ENCODE measurements at regions not wholly inside any gene's neighbourhood (a gene's known extent, or its start where the extent isn't known, plus 50 kb on each side); places are given as distances from the start of the nearest gene placed in this dataset.
"Not testable (repeated sequence)": the region's sequence is repeated elsewhere in the genome, so short reads cannot be mapped to it uniquely, and the experiment has no call there.

DNA sequence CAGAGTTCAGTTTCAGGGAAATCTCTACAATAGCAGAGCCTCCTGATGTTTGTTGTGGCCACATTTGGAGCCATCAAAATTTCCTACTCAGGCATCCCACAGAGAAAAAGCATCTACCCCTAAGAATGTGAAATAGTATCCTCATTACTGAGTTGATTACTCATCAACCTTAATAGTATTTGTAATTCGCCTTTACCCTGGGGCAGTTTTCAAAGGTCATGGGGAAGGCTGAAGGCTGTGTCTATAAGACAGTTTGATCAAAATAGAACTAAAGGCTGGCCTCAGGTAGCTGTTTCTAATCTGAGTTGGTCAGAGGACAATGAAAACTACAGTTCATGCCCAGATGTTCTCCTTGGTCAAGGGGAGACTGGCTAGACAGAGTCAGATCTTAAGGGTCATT is 189.7 kb downstream of the ZNF92 start:
- H3K27ac ChIP-seq (ENCODE audit: low read depth, low read length); H3K27me3 ChIP-seq (ENCODE audit: control insufficient read depth in 5 of 5, insufficient read depth in 4 of 5, low read length in 5 of 5); H3K36me3 ChIP-seq (ENCODE audit: control insufficient read depth in 5 of 5, insufficient read depth in 5 of 5, low read length in 5 of 5); H3K4me1 ChIP-seq (ENCODE audit: control insufficient read depth in 5 of 5, insufficient read depth in 5 of 5, low read length in 5 of 5); H3K4me3 ChIP-seq (ENCODE audit: low read depth in 1 of 5, low read length in 5 of 5); H3K9ac ChIP-seq (ENCODE audit: low read length in 5 of 5); H3K9me3 ChIP-seq (ENCODE audit: control insufficient read depth in 5 of 5, low read length in 5 of 5): not testable (repeated sequence)

GRCh38 chr7:65568226-65568625 is 194.6 kb downstream of the ZNF92 start:
- not testable (repeated sequence) for H3K9ac ChIP-seq (ENCODE audit: low read length in 5 of 5); H3K27ac ChIP-seq (ENCODE audit: low read depth, low read length); H3K4me1 ChIP-seq (ENCODE audit: control insufficient read depth in 5 of 5, insufficient read depth in 5 of 5, low read length in 5 of 5); H3K9me3 ChIP-seq (ENCODE audit: control insufficient read depth in 5 of 5, low read length in 5 of 5); H3K36me3 ChIP-seq (ENCODE audit: control insufficient read depth in 5 of 5, insufficient read depth in 5 of 5, low read length in 5 of 5); H3K4me3 ChIP-seq (ENCODE audit: low read depth in 1 of 5, low read length in 5 of 5); H3K27me3 ChIP-seq (ENCODE audit: control insufficient read depth in 5 of 5, insufficient read depth in 4 of 5, low read length in 5 of 5)

GRCh38 chr7:65570990-65571389 is 197.3 kb downstream of the ZNF92 start:
- H3K27me3 ChIP-seq (ENCODE audit: control insufficient read depth in 5 of 5, insufficient read depth in 4 of 5, low read length in 5 of 5); H3K27ac ChIP-seq (ENCODE audit: low read depth, low read length); H3K36me3 ChIP-seq (ENCODE audit: control insufficient read depth in 5 of 5, insufficient read depth in 5 of 5, low read length in 5 of 5); H3K9me3 ChIP-seq (ENCODE audit: control insufficient read depth in 5 of 5, low read length in 5 of 5); H3K9ac ChIP-seq (ENCODE audit: low read length in 5 of 5); H3K4me3 ChIP-seq (ENCODE audit: low read depth in 1 of 5, low read length in 5 of 5); H3K4me1 ChIP-seq (ENCODE audit: control insufficient read depth in 5 of 5, insufficient read depth in 5 of 5, low read length in 5 of 5): not testable (repeated sequence)

- H3K4me3 ChIP-seq (ENCODE audit: low read depth in 1 of 5, low read length in 5 of 5); H3K27ac ChIP-seq (ENCODE audit: low read depth, low read length); H3K36me3 ChIP-seq (ENCODE audit: control insufficient read depth in 5 of 5, insufficient read depth in 5 of 5, low read length in 5 of 5); H3K9me3 ChIP-seq (ENCODE audit: control insufficient read depth in 5 of 5, low read length in 5 of 5); H3K4me1 ChIP-seq (ENCODE audit: control insufficient read depth in 5 of 5, insufficient read depth in 5 of 5, low read length in 5 of 5); H3K9ac ChIP-seq (ENCODE audit: low read length in 5 of 5); H3K27me3 ChIP-seq (ENCODE audit: control insufficient read depth in 5 of 5, insufficient read depth in 4 of 5, low read length in 5 of 5): not testable (repeated sequence)
These were observed 198.9 kb downstream of the ZNF92 start for GRCh38 chr7:65572581-65572980.

DNA sequence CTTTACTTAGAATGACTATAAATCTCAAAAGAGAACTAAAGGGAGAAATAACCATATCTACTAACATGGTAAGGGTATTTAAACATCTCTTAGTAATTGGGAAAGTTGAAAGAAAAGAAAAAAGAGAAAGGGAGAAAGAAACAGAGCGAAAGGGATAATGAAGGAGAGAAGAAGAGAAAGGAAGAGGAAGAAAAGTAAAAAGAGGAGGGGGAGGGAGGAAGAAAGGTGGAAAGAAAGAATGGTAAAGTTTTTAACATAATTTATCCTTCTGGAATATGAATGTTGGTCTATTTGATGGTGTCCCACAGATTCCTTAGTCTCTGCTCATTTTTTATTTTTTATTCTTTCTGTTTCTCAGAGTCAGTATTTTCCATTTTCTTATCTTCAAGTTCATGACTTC is 202.7 kb downstream of the ZNF92 start:
- not testable (repeated sequence) for H3K9me3 ChIP-seq (ENCODE audit: control insufficient read depth in 5 of 5, low read length in 5 of 5); H3K4me3 ChIP-seq (ENCODE audit: low read depth in 1 of 5, low read length in 5 of 5); H3K36me3 ChIP-seq (ENCODE audit: control insufficient read depth in 5 of 5, insufficient read depth in 5 of 5, low read length in 5 of 5); H3K27me3 ChIP-seq (ENCODE audit: control insufficient read depth in 5 of 5, insufficient read depth in 4 of 5, low read length in 5 of 5); H3K27ac ChIP-seq (ENCODE audit: low read depth, low read length); H3K4me1 ChIP-seq (ENCODE audit: control insufficient read depth in 5 of 5, insufficient read depth in 5 of 5, low read length in 5 of 5); H3K9ac ChIP-seq (ENCODE audit: low read length in 5 of 5)

GRCh38 chr7:65582518-65583119 is 209.0 kb downstream of the ZNF92 start:
- H3K27ac ChIP-seq (ENCODE audit: low read depth, low read length); H3K27me3 ChIP-seq (ENCODE audit: control insufficient read depth in 5 of 5, insufficient read depth in 4 of 5, low read length in 5 of 5); H3K4me1 ChIP-seq (ENCODE audit: control insufficient read depth in 5 of 5, insufficient read depth in 5 of 5, low read length in 5 of 5); H3K4me3 ChIP-seq (ENCODE audit: low read depth in 1 of 5, low read length in 5 of 5); H3K9me3 ChIP-seq (ENCODE audit: control insufficient read depth in 5 of 5, low read length in 5 of 5); H3K9ac ChIP-seq (ENCODE audit: low read length in 5 of 5); H3K36me3 ChIP-seq (ENCODE audit: control insufficient read depth in 5 of 5, insufficient read depth in 5 of 5, low read length in 5 of 5): not testable (repeated sequence)

DNA sequence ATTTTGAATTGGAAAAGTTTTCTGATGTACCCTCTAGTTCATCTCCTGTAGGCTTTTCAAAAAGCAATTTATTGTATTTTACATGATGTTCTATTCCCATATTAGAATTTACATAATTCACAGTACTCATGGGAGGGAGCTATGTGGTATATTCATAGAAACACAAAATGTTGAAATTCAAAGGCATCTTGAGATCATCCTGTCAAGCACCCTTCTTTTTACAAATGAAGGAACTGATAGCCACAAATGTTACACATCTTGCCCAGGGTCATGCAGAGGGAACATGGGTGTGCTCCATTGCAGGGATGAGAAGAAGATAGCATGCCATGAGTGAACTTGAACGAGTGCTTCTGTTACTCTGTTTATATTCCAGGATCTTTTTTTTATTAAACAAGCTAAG is 228.8 kb downstream of the ZNF92 start:
- H3K27me3 ChIP-seq (ENCODE audit: control insufficient read depth in 5 of 5, insufficient read depth in 4 of 5, low read length in 5 of 5); H3K4me1 ChIP-seq (ENCODE audit: control insufficient read depth in 5 of 5, insufficient read depth in 5 of 5, low read length in 5 of 5); H3K4me3 ChIP-seq (ENCODE audit: low read depth in 1 of 5, low read length in 5 of 5); H3K9me3 ChIP-seq (ENCODE audit: control insufficient read depth in 5 of 5, low read length in 5 of 5); H3K27ac ChIP-seq (ENCODE audit: low read depth, low read length); H3K36me3 ChIP-seq (ENCODE audit: control insufficient read depth in 5 of 5, insufficient read depth in 5 of 5, low read length in 5 of 5); H3K9ac ChIP-seq (ENCODE audit: low read length in 5 of 5): not testable (repeated sequence)

- Histone ChIP-seq H3K36me3 (ENCODE audit: control insufficient read depth in 5 of 5, insufficient read depth in 5 of 5, low read length in 5 of 5) (no peaks in the 10 kb centered on the region), H3K27ac (ENCODE audit: low read depth, low read length) (no peak overlapping the region), H3K27me3 (ENCODE audit: control insufficient read depth in 5 of 5, insufficient read depth in 4 of 5, low read length in 5 of 5) (peaks cover 0 to 3% (median 0%) of the 10 kb centered on the region in 5 donors), H3K9ac (ENCODE audit: low read length in 5 of 5) (no peak overlapping the region), H3K9me3 (ENCODE audit: control insufficient read depth in 5 of 5, low read length in 5 of 5) (no peaks in the 10 kb centered on the region), H3K4me1 (ENCODE audit: control insufficient read depth in 5 of 5, insufficient read depth in 5 of 5, low read length in 5 of 5) (no peaks in the 10 kb centered on the region), H3K4me3 (ENCODE audit: low read depth in 1 of 5, low read length in 5 of 5) (no peak overlapping the region)
These were observed 235.5 kb downstream of the ZNF92 start for GRCh38 chr7:65609131-65609530.

DNA sequence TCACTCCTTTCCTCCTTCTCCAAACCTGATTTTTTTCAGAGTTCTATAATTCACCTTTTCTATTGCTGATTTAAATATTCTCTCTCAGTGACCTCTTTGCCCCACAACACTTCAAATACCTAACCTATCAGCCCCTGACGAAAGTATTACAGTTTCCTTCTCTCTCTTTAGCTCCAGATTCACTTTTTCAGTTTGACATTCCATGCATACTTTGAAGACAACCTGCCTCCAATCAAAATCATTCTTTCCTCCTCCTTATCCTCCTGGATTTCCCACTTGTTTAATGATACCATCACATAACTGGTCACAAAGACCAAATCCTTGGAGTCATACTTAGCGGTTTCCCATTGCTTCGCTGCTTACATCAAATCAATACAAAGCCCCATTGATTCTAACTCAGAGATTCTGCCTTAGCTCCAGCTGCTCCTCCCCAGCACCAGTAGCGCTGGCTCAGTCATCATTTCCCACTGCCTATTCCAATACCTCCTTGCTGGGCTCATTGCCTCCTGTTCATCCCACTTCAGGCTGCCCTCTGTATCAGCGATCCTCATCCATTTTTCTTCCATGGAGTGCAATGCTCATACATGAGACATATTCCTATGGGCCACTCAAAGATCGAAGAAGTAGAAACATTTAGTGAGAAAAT is 240.1 kb downstream of the ZNF92 start:
- not testable (repeated sequence) for H3K36me3 ChIP-seq (ENCODE audit: control insufficient read depth in 5 of 5, insufficient read depth in 5 of 5, low read length in 5 of 5); H3K4me1 ChIP-seq (ENCODE audit: control insufficient read depth in 5 of 5, insufficient read depth in 5 of 5, low read length in 5 of 5); H3K27ac ChIP-seq (ENCODE audit: low read depth, low read length); H3K9ac ChIP-seq (ENCODE audit: low read length in 5 of 5); H3K9me3 ChIP-seq (ENCODE audit: control insufficient read depth in 5 of 5, low read length in 5 of 5); H3K4me3 ChIP-seq (ENCODE audit: low read depth in 1 of 5, low read length in 5 of 5); H3K27me3 ChIP-seq (ENCODE audit: control insufficient read depth in 5 of 5, insufficient read depth in 4 of 5, low read length in 5 of 5)

DNA sequence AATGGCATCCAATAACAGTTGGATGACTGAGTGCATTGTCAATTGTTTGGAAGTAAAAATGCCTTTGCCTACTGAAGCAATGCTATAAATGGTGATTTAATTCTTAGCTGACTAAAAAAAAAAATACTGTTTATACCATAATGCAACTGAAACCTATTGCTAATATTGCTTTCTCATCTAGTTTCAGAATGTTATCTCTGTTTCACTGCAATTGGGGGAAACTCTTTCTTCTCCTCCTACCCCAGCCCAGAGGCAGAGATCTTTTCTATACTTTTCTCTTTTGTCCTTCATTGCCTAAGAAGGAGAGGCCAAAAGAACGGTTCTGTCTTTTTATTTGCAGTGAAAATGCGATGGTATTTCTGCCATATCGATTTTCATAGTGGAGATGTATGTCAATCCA is 242.5 kb downstream of the ZNF92 start:
- H3K27me3 ChIP-seq (ENCODE audit: control insufficient read depth in 5 of 5, insufficient read depth in 4 of 5, low read length in 5 of 5); H3K4me3 ChIP-seq (ENCODE audit: low read depth in 1 of 5, low read length in 5 of 5); H3K9me3 ChIP-seq (ENCODE audit: control insufficient read depth in 5 of 5, low read length in 5 of 5); H3K9ac ChIP-seq (ENCODE audit: low read length in 5 of 5); H3K4me1 ChIP-seq (ENCODE audit: control insufficient read depth in 5 of 5, insufficient read depth in 5 of 5, low read length in 5 of 5); H3K27ac ChIP-seq (ENCODE audit: low read depth, low read length); H3K36me3 ChIP-seq (ENCODE audit: control insufficient read depth in 5 of 5, insufficient read depth in 5 of 5, low read length in 5 of 5): not testable (repeated sequence)

GRCh38 chr7:65620216-65620615 is 246.6 kb downstream of the ZNF92 start:
- H3K4me1 ChIP-seq (ENCODE audit: control insufficient read depth in 5 of 5, insufficient read depth in 5 of 5, low read length in 5 of 5); H3K27me3 ChIP-seq (ENCODE audit: control insufficient read depth in 5 of 5, insufficient read depth in 4 of 5, low read length in 5 of 5); H3K9me3 ChIP-seq (ENCODE audit: control insufficient read depth in 5 of 5, low read length in 5 of 5); H3K27ac ChIP-seq (ENCODE audit: low read depth, low read length); H3K4me3 ChIP-seq (ENCODE audit: low read depth in 1 of 5, low read length in 5 of 5); H3K9ac ChIP-seq (ENCODE audit: low read length in 5 of 5); H3K36me3 ChIP-seq (ENCODE audit: control insufficient read depth in 5 of 5, insufficient read depth in 5 of 5, low read length in 5 of 5): not testable (repeated sequence)
